Heart right ventricle (tissue), 16 donors: ENCODE measurements at regions not wholly inside any gene's neighbourhood (a gene's known extent, or its start where the extent isn't known, plus 50 kb on each side); places are given as distances from the start of the nearest gene placed in this dataset.

Experiments used
- ATAC-seq, 8 donors: fragments of 200-7000 bp; cut with Tn5 transposase; one replicate each; pipeline ENCODE4 v1.9.1; 2020; ENCODE audit warnings: mild to moderate bottlenecking in 8 of 8, moderate library complexity in 8 of 8, moderate number of reproducible peaks in 1 of 8
- DNase-seq, 2 donors: peaks; one replicate each; pipeline ENCODE4 v3.0.0-alpha.2; 2020
- H3K27ac ChIP-seq, 10 donors: fragments of 200-600 bp; sonication (generic) in 2 of 10; one replicate each; pipeline versions ENCODE4 v1.5.0 to v1.8.0; 2020 to 2022; ENCODE audit warnings: mild to moderate bottlenecking in 3 of 10
- H3K27me3 ChIP-seq, 7 donors: fragments of 200-600 bp; one replicate each; pipeline ENCODE4 v1.8.0; 2021 to 2022; ENCODE audit warnings: mild to moderate bottlenecking in 2 of 7
- H3K36me3 ChIP-seq, 9 donors: fragments of 200-600 bp; sonication (generic) in 1 of 9; one replicate each; pipeline versions ENCODE4 v1.5.0 to v1.8.0; 2020 to 2022; ENCODE audit warnings: mild to moderate bottlenecking in 2 of 9
- H3K4me1 ChIP-seq, 9 donors: fragments of 200-600 bp; sonication (generic) in 1 of 9; one replicate each; pipeline versions ENCODE4 v1.5.0 to v1.8.0; 2020 to 2022; ENCODE audit warnings: mild to moderate bottlenecking in 4 of 9
- H3K4me3 ChIP-seq, 10 donors: fragments of 200-600 bp; sonication (generic) in 2 of 10; one replicate each; pipeline versions ENCODE4 v1.5.0 to v1.8.0; 2020 to 2022; ENCODE audit warnings: mild to moderate bottlenecking in 7 of 10, moderate library complexity in 2 of 10
- H3K9me3 ChIP-seq, 11 donors: fragments of 200-600 bp in 10 of 11; sonication (generic) in 2 of 11; one replicate each; pipeline versions ENCODE4 v1.5.0 to v1.8.0; 2013 to 2022; ENCODE audit warnings: mild to moderate bottlenecking in 2 of 11, control low read depth in 1 of 11, moderate library complexity in 1 of 11
- WGBS, 2 donors: extraction: QIAGEN DNeasy Blood & Tissue Kit; methylation state at CpG; one replicate each; pipeline ENCODE4 v1.1.7; 2013; ENCODE audit warnings: inconsistent platforms in 1 of 2; 5-methylcytosine and 5-hydroxymethylcytosine counted together
- intact Hi-C, 10 donors: fragments of 100-400 bp; cut with DNase I; formaldehyde crosslinking; loops; one replicate each; pipeline versions ENCODE4 v1.11.1 to v1.14.2; 2022
- TF ChIP-seq, protein P1 (sequence below), 9 donors: fragments of 200-600 bp; sonication (generic) in 2 of 9; IDR thresholded peaks; one replicate each; pipeline versions ENCODE4 v1.5.0 to v1.8.0; 2021 to 2022; ENCODE audit warnings: antibody characterized with exemption in 9 of 9, mild to moderate bottlenecking in 5 of 9, moderate library complexity in 1 of 9
- donor health status: Arrhythmogenic right ventricular cardiomyopathy.
- donor health status: ischemic (EF 13 %, LVEDD 7.1; RV severe dilation, severe dysfunction).
- donor health status: healthy with polysubstance abuse.
- donor health status: DM: no; HTN: yes; CAD: no.
- donor health status: DM: no; HTN: no; CAD: no.
- donor health status: ischemic (EF 25% LVEDD 6.9; RV normal size, moderate dysfunction).
- donor health status: ischemic (EF 25% LVEDD 5.7; RV mildly dilated, moderate dysfunction).
- donor health status: healthy.
- donor health status: DM: yes; HTN: yes; CAD: no.
- donor health status: Ischemic cardiomyopathy.
- donor health status: ischemic (EF 35%, LVEDD 5.7; RV mildly dilated, moderate dysfunction).
- donor health status: nonischemic (EF 11% LVEDD 7.7; RV severe dilation, severe dysfunction).
- donor health status: DM: yes; HTN: yes; CAD: no.
- donor health status: PGD.
- donor health status: ischemic (EF 29% LVEDD 5.4; RV normal size, mild dysfunction).
- donor health status: nonischemic (EF 23%, LVEDD 6.1; RV moderate dilation, normal function).

DNA sequence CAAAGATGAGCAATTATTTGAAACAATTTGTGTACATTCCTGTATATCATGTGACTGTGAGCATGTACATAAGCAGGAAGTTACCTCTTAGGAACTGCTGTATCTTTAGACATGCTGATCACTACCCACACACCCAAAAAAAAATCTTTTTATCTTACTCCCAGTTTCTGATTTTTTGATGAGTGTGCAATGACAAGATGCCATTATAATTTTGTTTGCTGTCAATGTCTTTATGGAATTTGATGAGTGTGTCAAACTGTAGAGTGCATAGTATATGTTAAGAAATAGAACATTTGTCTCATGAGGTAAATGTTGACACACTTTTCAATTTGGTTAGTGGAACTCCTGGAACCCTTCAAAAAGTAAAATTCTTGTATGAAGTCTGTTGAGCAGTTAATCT lies 84.0 kb upstream of the TMEFF2 start:
- intact Hi-C loops = no loop called here
- DNase-seq (no peak), ATAC-seq (no peak)
- TF ChIP-seq, protein P1, sequence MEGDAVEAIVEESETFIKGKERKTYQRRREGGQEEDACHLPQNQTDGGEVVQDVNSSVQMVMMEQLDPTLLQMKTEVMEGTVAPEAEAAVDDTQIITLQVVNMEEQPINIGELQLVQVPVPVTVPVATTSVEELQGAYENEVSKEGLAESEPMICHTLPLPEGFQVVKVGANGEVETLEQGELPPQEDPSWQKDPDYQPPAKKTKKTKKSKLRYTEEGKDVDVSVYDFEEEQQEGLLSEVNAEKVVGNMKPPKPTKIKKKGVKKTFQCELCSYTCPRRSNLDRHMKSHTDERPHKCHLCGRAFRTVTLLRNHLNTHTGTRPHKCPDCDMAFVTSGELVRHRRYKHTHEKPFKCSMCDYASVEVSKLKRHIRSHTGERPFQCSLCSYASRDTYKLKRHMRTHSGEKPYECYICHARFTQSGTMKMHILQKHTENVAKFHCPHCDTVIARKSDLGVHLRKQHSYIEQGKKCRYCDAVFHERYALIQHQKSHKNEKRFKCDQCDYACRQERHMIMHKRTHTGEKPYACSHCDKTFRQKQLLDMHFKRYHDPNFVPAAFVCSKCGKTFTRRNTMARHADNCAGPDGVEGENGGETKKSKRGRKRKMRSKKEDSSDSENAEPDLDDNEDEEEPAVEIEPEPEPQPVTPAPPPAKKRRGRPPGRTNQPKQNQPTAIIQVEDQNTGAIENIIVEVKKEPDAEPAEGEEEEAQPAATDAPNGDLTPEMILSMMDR (IDR thresholded peaks at IDR 0.05) = no peak
- Histone ChIP-seq H3K27me3 (no peaks in the 10 kb centered on the region), H3K36me3 (no peaks in the 10 kb centered on the region), H3K4me1 (no peaks in the 10 kb centered on the region), H3K27ac (no peak overlapping the region), H3K9me3 (no peaks in the 10 kb centered on the region), H3K4me3 (no peak overlapping the region)

DNA sequence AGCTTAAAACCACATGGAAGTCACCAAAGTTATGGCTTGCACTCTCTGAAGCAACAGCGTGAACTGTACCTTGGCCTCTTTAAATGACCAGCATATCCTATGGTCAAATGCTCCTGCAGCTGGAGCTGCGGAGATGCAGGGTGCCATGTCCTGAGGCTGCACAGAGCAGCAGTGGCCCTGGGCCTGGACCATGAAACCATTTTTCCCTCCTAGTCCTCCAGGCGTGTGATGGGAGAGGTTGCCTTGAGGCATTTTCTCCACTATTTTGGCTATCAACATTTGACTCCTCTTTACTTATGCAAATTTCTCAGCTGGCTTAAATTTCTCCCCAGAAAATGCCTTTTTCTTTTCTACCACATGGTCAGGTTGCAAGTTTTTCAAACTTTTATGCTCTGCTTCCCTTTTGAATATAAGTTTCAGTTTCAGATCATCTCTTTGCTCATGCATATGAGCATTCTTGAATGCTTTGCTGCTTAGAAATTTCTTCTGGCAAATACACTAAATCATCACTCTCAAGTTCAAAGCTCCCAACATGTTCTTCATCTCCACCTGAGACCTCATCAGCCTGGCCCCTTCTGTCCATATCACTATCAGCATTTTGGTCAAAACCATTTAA lies 82.9 kb upstream of the TMEFF2 start:
- intact Hi-C loops = no loop called here
- WGBS, 2 donors = 91 to 92% methylated on average over 3 of the region's 3 CpGs
- no peak for DNase-seq

DNA sequence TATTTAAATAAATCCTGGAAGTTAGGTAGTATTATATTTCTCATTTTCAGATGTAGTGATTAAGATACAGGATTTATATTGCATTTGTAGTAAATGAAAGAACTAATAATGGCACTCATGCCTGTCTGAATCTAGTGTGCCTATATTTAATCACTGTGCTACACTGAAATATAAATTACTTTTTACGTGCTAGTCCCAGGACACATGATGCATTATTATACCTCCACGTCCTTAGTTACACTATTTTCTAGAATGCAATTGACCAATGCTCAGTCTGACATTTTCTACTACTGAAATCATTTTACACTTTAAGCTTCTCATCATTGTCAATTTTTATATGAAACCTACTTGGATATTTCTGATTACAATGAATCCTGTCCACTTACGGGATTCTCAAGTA lies 80.9 kb upstream of the TMEFF2 start:
- ATAC-seq = no peak
- Histone ChIP-seq H3K27ac (no peak overlapping the region), H3K9me3 (no peaks in the 10 kb centered on the region), H3K27me3 (no peaks in the 10 kb centered on the region), H3K4me3 (no peak overlapping the region), H3K4me1 (no peaks in the 10 kb centered on the region), H3K36me3 (no peaks in the 10 kb centered on the region)
- DNase-seq = no peak
- intact Hi-C loops = no loop called here
- TF ChIP-seq, protein P1 (IDR thresholded peaks at IDR 0.05) = no peak
- 80 to 86% methylated on average over 3 of the region's 3 CpGs for WGBS, 2 donors

More for the DNA sequence above, 82.9 kb upstream of the TMEFF2 start:
- Histone ChIP-seq H3K27ac (no peak overlapping the region), H3K4me3 (no peak overlapping the region), H3K4me1 (no peaks in the 10 kb centered on the region), H3K36me3 (no peaks in the 10 kb centered on the region), H3K9me3 (no peaks in the 10 kb centered on the region), H3K27me3 (no peaks in the 10 kb centered on the region)
- ATAC-seq = no peak
- TF ChIP-seq, protein P1 (IDR thresholded peaks at IDR 0.05) = no peak

DNA sequence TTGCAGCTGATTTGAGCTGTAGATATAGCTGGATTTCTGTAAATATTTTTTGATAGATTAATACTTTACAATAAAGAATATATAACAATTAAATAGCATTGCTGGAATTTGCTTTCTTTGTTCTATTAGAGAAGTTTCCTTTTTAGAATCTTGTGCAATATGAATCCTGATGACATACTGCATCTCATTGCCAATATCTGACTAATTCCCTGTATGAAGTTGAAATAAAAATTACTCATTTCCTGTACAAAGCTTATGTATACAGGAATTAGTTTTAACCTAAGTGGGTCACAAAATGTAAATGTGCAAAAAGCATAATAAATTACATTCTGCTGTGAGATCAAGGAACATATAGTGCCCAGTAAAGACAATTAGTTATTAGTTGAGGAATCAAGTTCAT lies 72.8 kb upstream of the TMEFF2 start:
- H3K27me3 ChIP-seq = no peaks in the 10 kb centered on the region
- H3K36me3 ChIP-seq = no peaks in the 10 kb centered on the region
- H3K4me1 ChIP-seq = no peaks in the 10 kb centered on the region
- H3K27ac ChIP-seq = no peak overlapping the region
- ATAC-seq = peak in 1 of 8 donors; percentile 44
- H3K9me3 ChIP-seq = no peaks in the 10 kb centered on the region
- no peak overlapping the region for H3K4me3 ChIP-seq
- TF ChIP-seq, protein P1 (IDR thresholded peaks at IDR 0.05) = no peak
- no peak for DNase-seq
- intact Hi-C loops = no loop called here
